ENCODE measurements at regions not wholly inside any gene's neighbourhood (a gene's known extent, or its start where the extent isn't known, plus 50 kb on each side); places are given as distances from the start of the nearest gene placed in this dataset.

DNA sequence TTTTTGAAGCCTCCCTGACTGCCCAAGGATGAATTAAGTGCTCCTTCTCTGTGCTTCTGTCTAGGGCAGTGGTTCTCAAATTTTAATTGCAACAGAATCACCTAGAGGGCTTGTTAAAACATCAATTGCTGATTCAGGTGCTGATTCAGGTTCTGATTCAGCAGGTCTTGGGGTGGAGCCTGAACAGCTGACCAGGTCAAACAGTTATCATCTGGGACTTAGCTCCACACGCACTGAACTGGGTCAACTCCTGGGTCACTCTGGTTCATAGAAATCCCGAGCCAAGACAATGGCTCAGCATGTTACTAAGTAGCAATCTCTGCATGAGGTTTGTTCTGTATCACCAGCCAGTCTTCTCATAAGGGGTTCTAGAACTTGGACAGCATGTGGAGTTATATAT lies 192.3 kb downstream of the GJA1 start (continued):
- TF ChIP-seq, protein P1, sequence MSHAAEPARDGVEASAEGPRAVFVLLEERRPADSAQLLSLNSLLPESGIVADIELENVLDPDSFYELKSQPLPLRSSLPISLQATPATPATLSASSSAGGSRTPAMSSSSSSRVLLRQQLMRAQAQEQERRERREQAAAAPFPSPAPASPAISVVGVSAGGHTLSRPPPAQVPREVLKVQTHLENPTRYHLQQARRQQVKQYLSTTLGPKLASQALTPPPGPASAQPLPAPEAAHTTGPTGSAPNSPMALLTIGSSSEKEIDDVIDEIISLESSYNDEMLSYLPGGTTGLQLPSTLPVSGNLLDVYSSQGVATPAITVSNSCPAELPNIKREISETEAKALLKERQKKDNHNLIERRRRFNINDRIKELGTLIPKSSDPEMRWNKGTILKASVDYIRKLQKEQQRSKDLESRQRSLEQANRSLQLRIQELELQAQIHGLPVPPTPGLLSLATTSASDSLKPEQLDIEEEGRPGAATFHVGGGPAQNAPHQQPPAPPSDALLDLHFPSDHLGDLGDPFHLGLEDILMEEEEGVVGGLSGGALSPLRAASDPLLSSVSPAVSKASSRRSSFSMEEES (CRISPR knock-in tag; IDR thresholded peaks at IDR 0.05) = no peak
- TF ChIP-seq, protein P2, sequence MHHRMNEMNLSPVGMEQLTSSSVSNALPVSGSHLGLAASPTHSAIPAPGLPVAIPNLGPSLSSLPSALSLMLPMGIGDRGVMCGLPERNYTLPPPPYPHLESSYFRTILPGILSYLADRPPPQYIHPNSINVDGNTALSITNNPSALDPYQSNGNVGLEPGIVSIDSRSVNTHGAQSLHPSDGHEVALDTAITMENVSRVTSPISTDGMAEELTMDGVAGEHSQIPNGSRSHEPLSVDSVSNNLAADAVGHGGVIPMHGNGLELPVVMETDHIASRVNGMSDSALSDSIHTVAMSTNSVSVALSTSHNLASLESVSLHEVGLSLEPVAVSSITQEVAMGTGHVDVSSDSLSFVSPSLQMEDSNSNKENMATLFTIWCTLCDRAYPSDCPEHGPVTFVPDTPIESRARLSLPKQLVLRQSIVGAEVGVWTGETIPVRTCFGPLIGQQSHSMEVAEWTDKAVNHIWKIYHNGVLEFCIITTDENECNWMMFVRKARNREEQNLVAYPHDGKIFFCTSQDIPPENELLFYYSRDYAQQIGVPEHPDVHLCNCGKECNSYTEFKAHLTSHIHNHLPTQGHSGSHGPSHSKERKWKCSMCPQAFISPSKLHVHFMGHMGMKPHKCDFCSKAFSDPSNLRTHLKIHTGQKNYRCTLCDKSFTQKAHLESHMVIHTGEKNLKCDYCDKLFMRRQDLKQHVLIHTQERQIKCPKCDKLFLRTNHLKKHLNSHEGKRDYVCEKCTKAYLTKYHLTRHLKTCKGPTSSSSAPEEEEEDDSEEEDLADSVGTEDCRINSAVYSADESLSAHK (CRISPR knock-in tag; IDR thresholded peaks at IDR 0.05; ENCODE audit: borderline replicate concordance) = no peak
- TF ChIP-seq CHCHD3 (CRISPR knock-in tag; IDR thresholded peaks at IDR 0.05) (no peak), FOXM1 (CRISPR knock-in tag; IDR thresholded peaks at IDR 0.05) (no peak), CCDC6 (CRISPR knock-in tag; IDR thresholded peaks at IDR 0.05) (no peak)
- TF ChIP-seq, protein P3, sequence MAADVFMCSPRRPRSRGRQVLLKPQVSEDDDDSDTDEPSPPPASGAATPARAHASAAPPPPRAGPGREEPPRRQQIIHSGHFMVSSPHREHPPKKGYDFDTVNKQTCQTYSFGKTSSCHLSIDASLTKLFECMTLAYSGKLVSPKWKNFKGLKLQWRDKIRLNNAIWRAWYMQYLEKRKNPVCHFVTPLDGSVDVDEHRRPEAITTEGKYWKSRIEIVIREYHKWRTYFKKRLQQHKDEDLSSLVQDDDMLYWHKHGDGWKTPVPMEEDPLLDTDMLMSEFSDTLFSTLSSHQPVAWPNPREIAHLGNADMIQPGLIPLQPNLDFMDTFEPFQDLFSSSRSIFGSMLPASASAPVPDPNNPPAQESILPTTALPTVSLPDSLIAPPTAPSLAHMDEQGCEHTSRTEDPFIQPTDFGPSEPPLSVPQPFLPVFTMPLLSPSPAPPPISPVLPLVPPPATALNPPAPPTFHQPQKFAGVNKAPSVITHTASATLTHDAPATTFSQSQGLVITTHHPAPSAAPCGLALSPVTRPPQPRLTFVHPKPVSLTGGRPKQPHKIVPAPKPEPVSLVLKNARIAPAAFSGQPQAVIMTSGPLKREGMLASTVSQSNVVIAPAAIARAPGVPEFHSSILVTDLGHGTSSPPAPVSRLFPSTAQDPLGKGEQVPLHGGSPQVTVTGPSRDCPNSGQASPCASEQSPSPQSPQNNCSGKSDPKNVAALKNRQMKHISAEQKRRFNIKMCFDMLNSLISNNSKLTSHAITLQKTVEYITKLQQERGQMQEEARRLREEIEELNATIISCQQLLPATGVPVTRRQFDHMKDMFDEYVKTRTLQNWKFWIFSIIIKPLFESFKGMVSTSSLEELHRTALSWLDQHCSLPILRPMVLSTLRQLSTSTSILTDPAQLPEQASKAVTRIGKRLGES (CRISPR knock-in tag; IDR thresholded peaks at IDR 0.05; ENCODE audit: borderline replicate concordance) = no peak
- TF ChIP-seq, protein P4, sequence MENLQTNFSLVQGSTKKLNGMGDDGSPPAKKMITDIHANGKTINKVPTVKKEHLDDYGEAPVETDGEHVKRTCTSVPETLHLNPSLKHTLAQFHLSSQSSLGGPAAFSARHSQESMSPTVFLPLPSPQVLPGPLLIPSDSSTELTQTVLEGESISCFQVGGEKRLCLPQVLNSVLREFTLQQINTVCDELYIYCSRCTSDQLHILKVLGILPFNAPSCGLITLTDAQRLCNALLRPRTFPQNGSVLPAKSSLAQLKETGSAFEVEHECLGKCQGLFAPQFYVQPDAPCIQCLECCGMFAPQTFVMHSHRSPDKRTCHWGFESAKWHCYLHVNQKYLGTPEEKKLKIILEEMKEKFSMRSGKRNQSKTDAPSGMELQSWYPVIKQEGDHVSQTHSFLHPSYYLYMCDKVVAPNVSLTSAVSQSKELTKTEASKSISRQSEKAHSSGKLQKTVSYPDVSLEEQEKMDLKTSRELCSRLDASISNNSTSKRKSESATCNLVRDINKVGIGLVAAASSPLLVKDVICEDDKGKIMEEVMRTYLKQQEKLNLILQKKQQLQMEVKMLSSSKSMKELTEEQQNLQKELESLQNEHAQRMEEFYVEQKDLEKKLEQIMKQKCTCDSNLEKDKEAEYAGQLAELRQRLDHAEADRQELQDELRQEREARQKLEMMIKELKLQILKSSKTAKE (CRISPR knock-in tag; IDR thresholded peaks at IDR 0.05; ENCODE audit: borderline replicate concordance) = no peak
